HG03175 (cell line): ENCODE measurements at regions not wholly inside any gene's neighbourhood (a gene's known extent, or its start where the extent isn't known, plus 50 kb on each side); places are given as distances from the start of the nearest gene placed in this dataset.
"Not testable (repeated sequence)": the region's sequence is repeated elsewhere in the genome, so short reads cannot be mapped to it uniquely, and the experiment has no call there.

Experiments
- ATAC-seq: cut with Tn5 transposase; IDR thresholded peaks from one replicate; pipeline ENCODE4 v1.9.1; 2021; ENCODE audit warnings: mild to moderate bottlenecking, moderate library complexity; ENCODE audit not compliant: unreplicated experiment

DNA sequence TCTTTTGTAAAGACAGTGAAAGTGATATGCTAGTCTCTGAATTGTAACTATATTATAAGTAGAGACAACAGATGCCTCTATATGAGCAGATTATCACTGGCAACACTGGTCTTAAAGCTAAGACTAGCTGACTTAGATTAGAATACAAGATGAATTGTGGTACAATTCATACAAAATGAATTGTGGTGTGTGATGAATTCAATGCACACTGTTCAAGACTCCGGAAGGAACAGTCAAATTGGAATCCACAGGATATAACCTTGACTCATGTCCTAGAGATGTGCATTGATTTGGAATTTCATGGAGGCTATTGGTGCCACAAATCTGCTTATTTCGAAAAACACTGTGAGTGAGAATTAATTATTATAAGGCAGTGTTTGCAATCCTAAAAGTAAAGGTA is 701.8 kb downstream of the PCDH7 start:
- ATAC-seq: no peak

- no peak for ATAC-seq
Observed at GRCh38 chr4:31427691-31428090, 707.5 kb downstream of the PCDH7 start.

GRCh38 chr4:31442236-31442635 is 722.1 kb downstream of the PCDH7 start:
- ATAC-seq: no peak

DNA sequence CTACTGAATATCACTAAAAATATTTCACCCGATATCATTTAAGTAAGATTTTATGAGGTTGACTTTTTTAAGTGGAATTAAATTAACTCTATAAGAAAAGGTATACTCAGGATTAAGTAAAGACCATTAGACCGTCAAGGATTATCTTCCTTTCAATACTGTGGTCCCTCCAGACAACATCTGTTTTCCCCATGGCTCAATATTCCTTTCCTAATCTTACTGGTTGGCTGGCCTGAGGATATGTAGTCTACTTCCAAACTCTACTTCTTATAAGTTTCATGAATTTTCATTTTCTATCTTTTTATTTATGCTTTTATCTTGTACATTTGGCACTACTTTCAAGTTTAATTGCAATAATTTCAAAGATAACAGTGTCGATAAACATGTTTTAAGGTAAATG is 725.4 kb downstream of the PCDH7 start:
- ATAC-seq: no peak

GRCh38 chr4:31455612-31456011 is 735.4 kb downstream of the PCDH7 start:
- ATAC-seq: no peak

- ATAC-seq: no peak
Observed at GRCh38 chr4:31458813-31459212, 738.6 kb downstream of the PCDH7 start.

DNA sequence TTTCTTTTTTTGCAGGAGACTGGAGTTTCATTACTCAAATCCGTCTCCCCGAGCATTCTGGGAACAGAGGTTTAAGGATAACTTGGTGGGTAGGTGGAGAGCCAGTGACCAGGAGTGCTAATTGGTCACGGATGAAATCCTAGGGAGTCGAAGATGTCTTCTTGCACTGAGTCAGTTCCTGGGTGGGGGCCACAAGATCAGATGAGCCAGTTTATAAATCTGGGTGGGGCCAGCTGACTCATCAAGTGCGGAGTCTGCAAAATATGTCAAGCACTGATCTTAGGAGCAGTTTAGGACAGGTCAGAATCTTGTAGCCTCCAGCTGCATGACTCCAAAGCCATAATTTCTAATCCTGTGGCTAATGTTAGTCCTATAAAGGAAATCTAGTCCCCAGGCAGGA is 741.3 kb downstream of the PCDH7 start:
- ATAC-seq: no peak

- ATAC-seq: no peak
Observed at GRCh38 chr4:31467781-31468180, 747.6 kb downstream of the PCDH7 start.

- ATAC-seq: no peak
Observed at GRCh38 chr4:31474221-31474620, 754.1 kb downstream of the PCDH7 start.

DNA sequence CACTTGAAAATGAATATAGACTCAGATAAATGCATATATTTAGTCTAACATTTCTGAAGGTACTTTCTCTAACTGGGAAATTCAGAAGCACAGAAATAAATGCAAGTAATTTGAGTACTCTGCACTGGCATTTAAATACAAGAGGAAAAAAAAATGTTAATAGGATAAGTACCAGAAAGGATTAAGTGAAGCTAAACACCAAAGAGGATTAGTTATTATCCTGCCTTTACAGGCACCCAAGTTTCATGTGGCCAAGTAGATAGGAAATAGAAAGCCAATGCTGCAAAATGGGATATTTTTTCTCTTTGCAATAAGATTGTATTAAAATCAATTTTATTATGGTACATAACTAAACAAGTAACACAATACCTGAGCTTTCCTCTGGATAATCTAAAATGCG is 762.5 kb downstream of the PCDH7 start:
- no peak for ATAC-seq

DNA sequence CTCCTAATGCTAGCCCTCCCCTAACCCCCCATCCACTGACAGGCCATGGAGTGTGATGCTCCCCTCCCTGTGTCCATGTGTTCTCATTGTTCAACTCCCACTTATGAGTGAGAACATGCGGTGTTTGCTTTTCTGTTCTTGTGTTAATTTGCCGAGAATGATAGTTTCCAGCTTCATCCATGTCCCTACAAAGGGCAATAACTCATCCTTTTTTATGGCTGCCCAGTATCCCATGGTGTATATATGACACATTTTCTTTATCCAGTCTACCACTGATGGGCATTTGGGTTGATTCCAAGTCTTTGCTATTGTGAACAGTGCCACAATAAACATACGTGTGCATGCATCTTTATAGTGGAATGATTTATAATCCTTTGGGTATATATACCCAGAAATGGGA is 779.0 kb downstream of the PCDH7 start:
- not testable (repeated sequence) for ATAC-seq

DNA sequence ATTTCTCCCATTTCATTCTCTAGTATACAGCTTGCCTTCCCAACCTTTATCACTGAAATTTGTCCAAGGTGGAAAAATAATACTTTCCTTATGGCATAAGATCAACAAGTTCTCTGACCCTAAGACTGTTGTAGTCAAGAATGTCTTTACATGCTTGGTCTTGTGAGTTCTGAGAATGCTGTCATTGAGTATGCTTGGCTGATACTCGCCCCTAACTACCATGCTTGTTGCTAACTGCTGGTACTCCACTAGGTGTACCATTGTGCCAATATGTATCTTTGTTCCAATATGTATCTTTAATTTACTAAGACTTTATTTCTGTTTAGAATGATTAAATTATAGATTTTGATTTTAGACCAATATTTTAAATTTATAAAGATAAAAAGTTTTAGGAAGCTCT is 796.4 kb downstream of the PCDH7 start:
- no peak for ATAC-seq

GRCh38 chr4:31518796-31519250 is 798.7 kb downstream of the PCDH7 start:
- ATAC-seq: no peak

DNA sequence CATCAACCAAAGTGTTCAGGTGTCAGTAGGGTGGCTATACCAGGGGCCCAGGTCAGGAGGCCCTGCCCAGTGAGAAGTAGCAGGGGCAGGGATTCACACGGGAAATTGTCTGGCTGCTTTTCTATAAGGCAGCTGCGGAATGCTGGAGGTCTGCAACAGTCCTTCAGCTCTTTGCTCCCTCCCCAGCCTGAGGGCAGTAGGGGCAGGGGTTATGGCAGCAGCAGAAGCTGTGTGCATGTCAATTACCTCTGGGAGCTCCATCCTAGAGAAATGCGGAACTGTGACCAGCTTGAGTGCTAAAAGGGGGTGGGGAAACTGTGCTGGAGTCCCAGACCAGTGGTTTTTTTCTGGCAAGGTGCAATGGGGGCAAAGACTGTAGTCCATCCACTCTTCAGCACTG is 810.4 kb downstream of the PCDH7 start:
- no peak for ATAC-seq

GRCh38 chr4:31538877-31539276 is 818.7 kb downstream of the PCDH7 start:
- ATAC-seq: no peak

DNA sequence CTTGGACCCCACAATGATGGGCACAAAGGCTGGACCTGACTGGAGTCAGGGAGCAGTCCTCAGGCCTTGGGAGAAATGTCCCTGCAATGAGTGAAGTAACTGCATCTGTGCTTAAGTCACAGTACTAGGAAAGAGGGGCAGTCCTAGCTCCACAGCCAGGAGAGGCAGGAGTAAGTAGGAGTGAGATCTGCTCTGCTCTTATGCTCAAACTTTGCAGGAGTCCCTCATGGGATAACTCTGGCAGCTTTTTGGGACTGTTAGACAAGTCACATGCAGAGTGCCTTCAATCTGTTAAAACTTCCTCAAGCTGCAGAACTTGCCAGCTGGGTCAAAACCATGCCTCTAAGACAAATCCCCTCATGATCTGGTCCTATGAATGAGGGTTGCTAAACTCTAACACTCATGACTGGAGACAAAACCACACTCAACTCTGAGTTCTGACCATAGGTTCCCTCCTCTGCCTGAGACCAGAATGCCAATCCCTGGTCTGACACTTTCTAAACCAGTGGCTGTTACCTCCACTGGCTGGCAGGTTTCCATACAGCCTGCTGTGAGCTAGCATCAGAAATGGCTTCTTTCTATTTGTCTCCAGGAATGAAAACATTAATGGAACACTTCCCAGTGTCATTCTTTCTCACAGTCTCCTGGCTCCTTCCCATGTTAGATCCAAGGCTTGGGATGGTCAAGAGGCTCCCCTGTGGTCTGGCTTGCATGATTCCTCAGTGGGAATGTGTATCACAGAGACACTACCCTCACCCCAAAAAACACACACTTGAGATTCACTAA is 819.3 kb downstream of the PCDH7 start:
- no peak for ATAC-seq

GRCh38 chr4:31545330-31545729 is 825.2 kb downstream of the PCDH7 start:
- ATAC-seq: no peak

- no peak for ATAC-seq
Observed at GRCh38 chr4:31545755-31546154, 825.6 kb downstream of the PCDH7 start.

DNA sequence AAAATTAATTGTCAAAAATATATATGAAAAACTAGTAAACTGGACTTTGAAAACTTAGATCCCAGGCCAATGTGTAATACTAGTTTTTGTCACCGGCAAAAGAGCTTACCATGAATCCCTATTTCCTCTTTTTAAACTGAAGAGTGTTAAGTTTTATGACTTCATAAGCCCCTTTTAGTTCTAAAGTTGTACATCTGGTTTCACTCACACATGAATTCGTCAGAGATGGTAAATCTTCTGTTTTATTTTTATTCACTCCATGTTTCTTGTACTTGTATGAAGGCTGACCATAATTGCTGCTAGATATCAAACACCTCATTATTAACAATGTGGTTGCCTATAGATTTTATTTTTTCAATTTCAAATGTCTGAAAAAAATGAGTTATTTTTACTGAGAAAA is 827.9 kb downstream of the PCDH7 start:
- ATAC-seq: no peak

- ATAC-seq: no peak
Observed at GRCh38 chr4:31548823-31549222, 828.7 kb downstream of the PCDH7 start.

DNA sequence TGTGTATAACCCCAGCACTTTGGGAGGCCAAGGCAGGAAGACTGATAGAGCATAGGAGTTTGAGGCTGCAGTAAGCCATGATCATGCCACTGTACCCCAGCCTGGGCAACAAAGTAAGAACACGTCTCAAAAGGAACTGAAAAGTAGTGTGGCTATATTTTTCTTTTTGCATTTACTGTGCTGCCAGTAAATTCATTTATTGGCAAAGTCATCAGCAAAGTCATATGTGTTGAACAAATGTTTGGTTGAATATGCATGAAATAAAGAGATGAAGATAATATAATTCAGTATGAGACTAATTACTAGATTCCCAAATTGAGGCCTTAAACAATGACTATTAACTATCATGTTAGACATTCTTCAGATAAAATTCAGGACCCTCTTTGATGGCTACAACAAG is 829.1 kb downstream of the PCDH7 start:
- ATAC-seq: no peak

DNA sequence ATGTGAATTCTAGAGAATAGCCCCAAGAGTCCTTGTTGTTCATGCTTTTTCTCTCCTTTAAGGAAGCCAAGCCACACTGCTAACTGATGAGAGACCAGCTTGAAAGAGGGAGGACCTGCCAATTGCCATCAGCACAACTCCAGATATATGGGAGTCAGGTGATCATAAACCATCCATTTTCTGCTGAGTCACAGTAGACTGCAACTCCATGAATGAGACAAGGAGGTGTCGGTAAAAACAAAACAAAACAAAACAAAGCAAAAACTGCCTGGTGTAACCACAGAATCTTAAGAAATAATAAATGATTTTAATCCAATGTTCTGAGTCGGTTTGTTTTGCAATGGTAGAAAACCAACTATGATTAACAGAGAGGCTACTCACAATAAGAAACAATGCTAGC is 837.3 kb downstream of the PCDH7 start:
- ATAC-seq: no peak

GRCh38 chr4:31573554-31573953 is 853.4 kb downstream of the PCDH7 start:
- ATAC-seq: no peak
